HG03442 (cell line): ENCODE measurements at regions not wholly inside any gene's neighbourhood (a gene's known extent, or its start where the extent isn't known, plus 50 kb on each side); places are given as distances from the start of the nearest gene placed in this dataset.

Experiments used
- ATAC-seq: cut with Tn5 transposase; IDR thresholded peaks from one replicate; pipeline ENCODE4 v1.9.1; 2021; ENCODE audit warnings: mild to moderate bottlenecking, moderate library complexity; ENCODE audit not compliant: unreplicated experiment

DNA sequence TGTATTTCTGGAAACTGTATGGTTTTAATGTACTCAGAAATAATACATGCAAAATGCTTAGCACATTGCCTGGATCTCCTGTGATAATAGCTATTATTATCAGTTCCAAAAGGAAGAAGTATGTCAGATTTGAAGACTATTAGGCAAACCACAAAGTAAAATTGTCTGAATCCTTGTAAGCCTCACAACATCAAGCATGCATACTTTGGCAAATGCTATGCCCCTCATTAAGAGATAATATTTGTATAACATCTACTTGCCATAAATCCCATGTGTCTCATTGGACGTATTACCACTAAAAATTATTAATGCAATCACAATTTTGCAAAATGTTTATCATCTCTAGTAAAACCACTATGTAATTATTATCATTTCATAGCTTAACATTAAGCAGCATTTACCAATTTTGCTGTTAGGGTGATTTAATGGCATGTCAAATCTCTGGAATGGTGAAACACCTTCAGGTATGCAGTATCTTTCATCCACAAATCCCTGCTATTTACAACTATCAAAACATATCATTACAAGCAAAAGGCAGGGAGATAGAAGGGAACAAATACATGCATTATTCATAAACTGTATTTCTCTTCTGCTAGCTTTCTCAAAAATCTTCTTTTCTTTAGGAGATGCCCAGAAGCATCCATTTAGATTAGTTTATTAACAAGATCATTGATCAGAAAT lies 974.6 kb upstream of the RAG2 start:
- ATAC-seq, result no peak

DNA sequence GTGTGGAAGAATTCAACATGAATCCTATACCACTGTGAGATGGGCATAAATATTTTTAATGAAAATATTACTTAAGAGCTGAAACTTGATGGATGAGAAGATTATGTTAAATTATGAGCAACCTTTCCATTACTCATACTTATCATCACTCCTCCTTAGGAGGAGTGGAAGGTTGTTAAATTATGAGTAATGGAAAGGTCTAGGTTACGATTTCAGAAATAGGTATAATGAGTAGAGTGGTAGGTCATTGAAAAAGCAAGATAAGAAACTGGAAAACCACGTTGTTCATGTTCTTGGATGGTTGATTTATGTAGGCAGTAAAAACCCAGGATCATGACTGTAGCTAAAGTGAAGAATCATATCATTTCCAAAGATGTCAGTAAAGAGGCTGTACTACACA lies 973.2 kb upstream of the RAG2 start:
- no peak for ATAC-seq

DNA sequence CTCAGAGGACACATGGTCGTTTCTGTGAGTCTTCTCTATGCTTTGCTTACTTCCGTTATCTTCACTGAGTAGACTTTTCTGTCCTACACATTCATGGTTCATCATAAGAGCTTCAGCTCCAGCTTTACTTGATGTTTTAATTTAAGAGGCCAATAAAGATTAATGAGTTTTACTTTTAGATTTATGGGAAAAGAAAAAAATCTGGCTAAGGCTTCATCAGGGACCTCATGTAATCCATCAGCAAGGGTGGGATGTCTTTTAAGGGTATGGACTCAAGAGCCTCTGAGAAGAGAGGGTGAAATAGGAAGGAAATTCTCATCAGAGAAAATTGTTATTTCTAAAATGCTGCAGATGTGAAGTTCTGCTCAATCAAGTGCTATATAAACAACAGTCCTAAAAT lies 963.0 kb upstream of the RAG2 start:
- ATAC-seq, result no peak

DNA sequence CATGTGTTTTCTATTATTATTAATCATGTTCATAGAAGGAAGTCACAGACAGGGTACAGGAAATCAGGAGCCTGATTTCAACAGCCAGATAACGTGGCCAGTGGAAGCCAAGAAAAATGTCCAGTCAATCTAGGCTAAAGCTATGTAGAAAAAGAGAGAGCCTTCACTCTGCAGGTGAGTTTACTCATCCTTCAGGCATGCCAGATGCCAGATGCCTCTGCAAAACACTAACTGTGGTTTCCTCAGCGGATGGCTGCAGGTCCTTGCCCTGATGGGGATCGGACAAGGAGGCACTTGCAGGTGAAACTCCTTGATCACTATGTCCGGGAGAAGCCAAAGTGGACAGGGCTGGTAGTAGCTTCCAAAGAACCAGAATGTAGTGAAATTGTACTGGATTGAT lies 962.3 kb upstream of the RAG2 start:
- ATAC-seq, result no peak

DNA sequence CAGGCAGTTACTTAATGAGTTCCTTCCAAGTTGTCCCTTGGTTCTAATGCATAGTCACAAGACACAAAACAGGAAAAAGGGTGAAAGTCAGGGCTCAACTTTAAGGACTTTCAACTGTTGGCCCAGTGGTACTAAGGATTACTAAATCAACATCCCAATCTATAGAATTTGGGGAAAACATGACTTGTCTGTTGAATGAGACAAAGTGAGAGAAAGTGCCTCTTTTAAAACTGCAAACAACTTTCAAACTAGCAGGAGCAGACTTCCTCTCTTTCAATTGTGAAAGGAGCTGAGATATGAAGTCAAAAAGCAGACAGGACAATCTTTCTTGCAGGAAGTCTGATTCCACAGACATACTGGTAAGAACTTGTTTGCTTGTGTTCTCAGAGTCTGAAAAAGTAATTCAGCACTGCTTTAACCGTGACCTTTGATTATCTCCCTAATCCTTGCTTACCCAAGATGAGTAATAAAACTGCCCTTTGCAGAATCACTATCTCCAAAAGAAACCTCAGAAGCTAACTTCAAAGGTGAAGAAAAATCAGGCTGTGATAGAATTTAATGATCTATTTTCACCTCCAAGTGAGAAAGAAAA lies 960.7 kb upstream of the RAG2 start:
- ATAC-seq, result no peak

DNA sequence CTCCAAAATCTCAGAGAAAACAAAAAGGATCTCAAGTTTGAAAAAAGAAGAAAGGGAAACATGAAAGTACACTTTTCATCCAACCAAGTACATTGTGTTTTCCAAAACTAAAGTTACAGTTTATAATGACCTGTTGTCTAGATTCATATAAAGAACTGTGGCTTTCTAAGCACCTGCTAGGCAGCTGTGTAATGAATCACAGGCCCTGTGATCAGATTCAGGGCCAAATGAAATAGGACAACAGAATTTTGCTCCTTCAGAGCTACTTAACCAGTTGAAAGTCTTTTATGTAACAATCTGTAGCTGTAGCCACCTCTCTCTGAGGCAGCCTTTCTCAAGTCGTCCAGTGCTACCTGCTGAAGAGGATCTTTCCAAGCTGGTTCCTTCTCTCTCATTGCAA lies 960.0 kb upstream of the RAG2 start:
- ATAC-seq, result no peak

DNA sequence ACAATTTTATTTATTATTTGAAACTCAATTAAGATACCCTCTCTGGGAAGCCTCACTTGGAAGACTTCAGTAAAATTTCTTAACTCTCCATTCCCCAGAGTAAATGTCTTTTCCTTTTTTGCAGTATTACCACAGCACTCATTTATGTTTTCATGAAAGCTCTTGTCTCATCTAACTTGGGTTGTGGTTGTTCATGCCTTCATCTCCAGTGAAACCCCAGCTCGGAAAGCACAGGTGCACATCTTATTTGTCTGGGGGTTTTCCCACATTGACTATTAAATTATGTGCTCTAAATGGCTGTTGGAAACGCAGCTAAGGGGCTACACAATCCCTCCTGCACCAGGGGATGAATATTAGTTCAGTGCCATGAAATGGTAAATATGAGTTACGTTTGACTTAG lies 954.2 kb upstream of the RAG2 start:
- no peak for ATAC-seq

DNA sequence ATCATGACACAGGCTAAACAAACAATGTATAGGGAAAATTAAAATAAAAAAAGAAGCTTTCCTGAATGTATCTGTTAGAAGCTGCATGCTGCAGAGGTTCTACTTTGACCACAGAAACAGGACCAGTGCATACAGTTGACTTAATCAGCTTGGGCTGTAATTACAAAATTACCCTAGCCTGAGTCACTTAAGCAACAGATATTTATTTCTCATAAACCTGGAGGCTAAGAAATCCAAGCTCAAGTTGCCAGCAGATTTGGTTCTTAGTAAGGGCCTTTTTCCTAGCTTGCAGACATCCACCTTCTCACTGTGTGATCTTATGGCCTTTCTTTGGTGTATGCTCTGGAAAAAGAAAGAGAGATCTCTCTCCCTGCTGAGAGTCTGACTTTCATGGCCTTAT lies 946.5 kb upstream of the RAG2 start:
- no peak for ATAC-seq

DNA sequence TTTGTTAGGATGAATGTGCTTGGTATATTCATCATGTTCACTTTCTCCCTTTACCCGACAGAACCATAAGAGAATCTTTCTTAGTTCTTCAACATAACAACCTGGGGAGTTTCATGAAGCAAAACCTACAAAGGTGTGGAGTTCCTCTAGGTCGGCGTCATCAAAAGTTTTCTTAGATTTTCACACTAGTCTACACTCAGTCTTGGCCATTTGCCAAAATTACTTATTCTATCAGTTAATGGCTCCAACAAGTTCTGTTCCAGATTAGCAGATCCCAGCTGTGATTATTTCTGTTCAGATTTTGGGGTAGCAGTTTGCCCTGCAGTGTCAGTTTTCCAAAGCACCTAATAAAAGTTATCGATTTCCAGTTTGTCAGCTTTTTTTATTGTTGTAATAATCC lies 935.8 kb upstream of the RAG2 start:
- ATAC-seq, result no peak

DNA sequence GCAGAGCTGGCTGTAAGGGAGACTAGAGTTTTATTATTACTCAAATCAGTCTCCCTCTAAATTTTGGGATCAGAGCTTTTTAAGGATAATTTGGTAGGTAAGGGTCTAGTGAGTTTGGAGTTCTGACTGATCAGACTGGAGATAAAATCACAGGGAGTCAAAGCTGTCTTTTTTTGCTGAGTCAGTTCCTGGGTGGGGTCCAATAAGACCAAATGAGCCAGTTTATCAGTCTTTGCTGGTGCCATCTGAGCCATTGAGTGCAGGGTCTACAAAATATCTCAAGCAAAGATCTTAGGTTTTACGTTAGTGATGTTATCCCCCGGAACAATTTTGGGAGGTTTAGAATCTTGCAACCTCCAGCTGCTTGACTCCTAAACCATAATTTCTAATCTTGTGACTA lies 935.1 kb upstream of the RAG2 start:
- ATAC-seq, result no peak

DNA sequence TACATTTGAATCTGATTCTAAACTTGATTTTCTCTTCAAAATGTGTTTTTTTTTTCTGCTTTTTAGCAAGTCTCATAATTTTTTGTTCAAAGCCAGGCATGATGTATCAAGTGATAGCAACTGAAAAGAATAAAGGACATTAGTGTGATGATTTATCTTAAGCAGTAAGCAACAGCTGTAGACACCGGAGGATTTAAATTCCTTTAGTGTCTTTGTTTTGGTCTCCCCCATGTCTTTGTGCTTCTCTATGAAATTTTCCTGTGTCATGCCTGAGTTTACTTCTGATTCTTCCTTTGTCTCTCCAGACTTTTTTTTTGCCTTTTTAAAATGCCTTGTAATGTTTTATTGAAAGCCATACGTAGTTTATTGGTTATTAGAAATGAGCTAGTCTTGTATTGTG lies 934.2 kb upstream of the RAG2 start:
- no peak for ATAC-seq

DNA sequence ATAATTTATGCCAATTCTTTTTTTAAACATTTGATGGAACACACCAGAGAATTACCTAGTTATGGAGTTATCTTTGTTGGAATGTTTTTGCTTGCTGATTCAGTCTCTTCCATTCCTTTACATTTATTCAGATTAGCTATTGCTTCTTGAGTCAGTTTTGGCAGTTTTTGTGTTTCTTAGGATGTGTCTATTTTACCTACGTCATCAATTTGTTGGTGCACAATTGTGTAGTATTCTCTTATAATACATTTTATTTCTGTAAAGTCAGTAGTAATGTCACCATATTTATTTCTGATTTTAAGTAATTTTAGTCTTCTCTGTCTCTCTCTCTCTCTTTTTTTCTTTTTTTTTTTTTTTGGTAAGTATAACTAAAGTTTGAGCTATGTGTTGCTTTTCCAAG lies 929.5 kb upstream of the RAG2 start:
- no peak for ATAC-seq

DNA sequence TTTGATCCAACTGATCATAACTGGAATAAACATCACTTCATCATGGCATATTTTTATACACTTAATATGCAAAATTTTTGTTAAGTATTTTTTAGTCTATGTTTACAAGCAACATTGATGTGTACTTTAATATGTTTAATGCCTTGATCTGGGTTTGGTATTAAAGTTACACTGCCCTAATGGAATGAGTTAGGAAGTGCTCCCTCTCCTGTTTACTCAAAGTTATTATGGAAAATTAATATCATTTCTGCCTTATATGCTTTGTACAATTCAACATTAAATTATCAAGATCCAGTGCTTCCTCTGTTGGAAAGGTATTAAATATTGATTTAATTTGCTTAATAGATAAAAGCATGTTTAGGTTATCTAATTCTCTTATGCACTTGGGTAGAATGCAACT lies 927.3 kb upstream of the RAG2 start:
- ATAC-seq, result no peak

DNA sequence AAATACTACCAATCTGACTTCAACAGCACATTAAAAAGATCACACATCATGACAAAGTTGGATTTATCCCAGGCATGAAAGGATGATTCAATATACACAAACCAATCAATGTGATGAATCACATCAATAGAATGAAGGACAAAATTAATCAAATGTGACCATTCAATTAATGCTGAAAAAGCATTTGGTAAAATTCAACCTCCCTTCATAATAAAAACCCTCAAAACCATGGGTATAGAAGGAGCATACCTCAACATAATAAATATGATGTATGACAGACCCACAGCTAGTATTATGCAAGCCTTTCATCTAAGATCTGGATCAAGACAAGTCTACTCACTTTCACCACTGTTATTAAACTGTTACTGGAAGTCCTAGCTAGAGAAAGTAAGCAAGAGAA lies 921.7 kb upstream of the RAG2 start:
- no peak for ATAC-seq

DNA sequence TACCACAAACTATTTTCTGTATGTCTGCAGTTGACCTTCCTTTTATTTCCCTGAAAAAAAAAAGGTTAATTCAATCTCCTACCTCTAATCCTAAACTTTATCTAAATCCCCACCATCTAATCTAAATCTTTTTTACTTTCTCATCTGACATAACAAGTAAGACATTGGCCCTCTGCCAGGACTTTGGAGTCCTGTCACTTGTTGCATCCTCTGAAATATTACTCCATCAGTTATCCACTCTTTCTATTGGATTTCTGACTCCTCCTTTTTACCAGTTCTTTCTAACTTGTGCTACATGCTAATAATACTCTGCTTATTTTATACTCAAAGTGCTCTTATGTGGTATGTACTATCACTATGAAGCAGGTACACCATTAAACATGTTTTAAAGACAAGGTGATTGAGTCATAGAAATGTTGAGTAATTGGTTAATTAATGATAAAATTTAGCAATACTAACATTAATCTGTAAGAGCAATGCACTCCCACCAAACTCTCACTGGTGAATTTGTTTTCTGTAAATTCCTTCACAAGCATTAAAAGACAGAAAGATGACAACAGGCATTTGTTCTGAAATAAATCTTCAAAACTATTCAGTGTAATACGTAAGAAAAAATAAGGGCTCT lies 914.2 kb upstream of the RAG2 start:
- ATAC-seq, result no peak

DNA sequence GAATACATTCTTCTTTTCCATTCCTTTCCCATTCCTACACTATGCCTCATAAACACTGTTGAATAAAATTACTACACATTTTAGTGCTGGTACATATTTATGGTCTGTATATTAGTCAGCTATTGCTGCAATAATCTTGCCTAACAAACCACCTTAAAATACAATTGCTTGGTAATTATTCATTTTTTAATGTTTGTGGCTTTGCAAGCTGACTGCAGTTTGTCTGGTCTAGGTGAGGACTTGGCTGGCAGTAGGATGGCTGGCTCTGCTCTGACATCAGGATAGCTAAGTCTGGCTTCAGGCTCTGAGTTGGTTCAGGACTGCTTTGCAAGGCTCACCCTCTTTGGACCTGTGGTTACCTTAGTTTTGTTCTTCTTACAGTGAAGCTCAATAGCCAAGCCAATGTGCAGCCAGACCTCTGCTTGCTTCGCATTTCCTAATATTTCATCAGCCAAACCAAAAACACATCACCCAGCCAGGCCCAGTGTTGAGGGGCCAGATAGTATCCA lies 913.4 kb upstream of the RAG2 start:
- ATAC-seq, result no peak

DNA sequence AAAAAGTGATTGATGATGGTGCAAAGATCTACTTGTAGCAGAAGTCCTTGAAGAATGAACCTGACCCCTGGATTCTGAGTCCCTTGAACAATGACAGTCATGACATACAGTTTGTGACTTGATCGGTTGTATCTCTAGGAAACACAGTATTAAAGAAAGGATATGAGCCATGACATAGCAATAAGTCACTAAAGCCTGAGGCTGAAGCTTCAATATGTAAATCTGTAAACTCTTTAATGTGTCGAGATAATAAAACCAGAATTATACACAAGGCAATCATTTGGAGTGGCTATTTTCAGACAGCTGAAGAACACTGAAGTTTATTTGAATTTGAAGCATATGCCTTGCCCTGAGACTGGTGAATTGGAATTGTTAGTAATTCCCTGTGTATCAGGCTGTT lies 911.5 kb upstream of the RAG2 start:
- ATAC-seq, result no peak

DNA sequence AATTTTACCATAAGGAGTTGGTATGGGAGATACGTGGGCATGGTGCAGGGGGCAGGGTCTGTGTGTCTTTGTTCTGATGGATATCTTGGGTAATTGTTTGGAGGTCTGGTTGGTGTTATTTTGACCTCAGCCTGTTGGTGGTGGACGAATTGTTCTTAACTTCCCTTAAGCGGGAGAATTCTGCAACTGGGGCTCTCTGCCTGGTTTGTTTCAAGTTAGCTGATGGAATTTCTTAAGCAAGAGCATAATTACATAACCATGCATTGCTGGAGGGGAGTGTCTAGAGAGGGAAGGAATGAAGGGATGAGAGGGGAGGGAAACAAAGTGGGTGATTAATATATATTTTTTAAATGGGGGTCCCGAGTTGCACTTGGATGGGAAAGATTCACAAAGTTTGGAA lies 908.5 kb upstream of the RAG2 start:
- no peak for ATAC-seq

DNA sequence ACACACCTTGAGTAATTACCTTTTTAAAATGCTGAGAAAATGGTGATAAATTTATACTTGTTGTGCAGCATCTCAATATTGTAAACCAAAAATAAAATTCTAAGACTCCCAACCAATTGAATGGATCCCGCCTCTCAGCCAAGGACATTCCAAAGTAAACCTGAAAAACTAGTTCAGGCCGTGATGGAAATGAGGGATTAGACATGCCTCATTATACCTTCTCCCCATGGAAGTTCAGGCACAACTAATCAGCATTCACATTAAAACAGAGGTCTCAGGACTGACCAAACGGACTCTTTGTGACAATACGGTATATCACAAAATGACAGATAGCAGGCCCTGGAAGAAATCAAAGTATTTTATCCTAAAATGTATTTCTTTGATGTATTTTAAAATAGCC lies 907.4 kb upstream of the RAG2 start:
- ATAC-seq, result no peak

DNA sequence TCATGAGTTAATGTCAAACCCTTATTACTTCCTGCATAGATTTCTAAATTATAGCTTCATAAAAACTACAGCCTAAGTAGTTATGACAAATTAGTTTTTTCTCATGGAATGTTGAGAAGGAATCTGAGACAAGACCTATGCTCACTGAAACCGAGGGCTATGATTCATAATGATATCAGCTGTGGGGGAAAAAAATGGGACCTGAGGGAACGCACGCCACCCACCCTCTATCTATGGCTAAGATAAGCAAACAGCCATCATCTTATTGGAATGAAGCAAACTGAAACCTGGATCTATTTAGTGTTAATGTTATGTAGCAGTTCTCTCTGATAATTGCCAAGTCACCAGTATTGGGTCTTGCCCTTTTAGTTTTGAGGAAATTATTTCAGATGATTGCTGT lies 906.9 kb upstream of the RAG2 start:
- ATAC-seq, result no peak

DNA sequence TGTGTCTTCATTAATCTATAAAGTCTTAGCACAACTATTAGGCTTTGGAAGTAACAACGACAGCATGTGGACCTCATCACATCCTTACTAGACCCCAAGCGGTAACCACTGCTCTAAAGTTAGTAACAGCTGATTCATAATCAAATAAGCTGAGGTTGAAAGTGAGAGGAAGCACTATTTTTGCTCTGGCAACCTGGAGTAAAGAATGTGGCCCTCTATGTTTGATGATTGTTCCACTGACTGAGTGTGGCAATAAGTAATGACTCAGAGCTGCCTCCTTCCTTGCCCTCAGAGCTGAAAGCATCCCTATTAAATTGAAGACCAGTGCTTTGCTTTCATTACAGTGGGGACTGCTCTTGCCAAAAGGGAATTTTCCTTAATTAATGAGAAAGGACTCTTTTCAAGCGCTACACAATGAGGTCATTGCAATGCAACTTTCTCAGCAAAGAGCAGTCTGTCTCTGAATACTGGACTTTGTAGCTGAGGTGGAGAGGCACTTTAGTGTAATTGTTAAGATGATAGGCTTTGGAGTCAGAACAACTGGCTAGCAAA lies 906.1 kb upstream of the RAG2 start:
- peak; percentile 91 for ATAC-seq

DNA sequence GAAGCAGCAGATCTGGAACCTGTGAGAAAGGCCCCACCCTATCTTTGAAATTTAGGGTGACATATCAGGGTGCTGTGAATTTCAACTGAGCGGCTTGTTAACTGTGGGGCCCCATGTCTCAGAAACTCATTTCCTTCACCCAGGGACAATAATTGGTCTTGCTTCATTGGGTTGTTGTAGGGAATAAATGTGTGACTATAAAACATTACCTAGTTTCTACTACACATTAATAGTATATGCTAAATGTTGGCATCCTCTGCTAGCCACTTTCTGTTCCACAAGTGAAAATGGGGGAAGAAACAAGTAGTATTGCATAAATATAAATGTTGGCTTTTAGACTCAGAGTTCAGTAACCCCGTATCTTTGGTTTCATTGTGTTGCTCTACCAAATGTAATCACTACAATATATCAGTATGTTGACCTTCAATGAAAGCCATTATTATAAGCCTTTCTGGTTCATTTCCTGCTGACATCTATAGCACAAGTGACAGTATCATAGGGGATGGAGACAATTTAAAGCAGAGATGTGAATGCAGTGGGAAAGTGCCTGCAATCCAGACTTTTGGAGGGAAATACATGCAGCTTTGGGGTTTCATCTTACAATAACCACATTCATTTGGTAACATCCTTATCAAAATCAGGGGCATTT lies 905.5 kb upstream of the RAG2 start:
- peak; percentile 36 for ATAC-seq
